ENCODE measurements at regions not wholly inside any gene's neighbourhood (a gene's known extent, or its start where the extent isn't known, plus 50 kb on each side); places are given as distances from the start of the nearest gene placed in this dataset.

DNA sequence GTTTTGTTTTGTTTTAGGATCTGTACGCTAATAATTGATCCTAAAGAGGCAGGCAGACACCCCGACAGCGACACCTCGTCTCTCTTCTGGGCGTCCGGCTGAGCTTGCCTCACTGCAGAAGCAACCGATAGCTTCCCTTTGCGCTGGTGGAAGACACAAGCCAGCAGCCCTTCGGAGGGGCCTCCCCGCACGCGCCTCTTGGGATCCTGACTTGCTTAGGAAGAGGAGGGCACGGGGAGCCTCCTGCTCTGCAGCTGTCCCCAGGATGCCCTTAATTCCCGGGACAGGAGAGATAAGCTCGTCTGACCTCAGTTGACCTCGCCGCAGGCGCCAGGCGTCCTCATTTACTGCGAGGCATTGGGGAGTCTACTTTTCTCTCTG, 94.0 kb downstream of the CD83 start (continued):
- TF ChIP-seq MEF2D (CRISPR knock-in tag; IDR thresholded peaks at IDR 0.05), result no peak
- TF ChIP-seq, protein P1, sequence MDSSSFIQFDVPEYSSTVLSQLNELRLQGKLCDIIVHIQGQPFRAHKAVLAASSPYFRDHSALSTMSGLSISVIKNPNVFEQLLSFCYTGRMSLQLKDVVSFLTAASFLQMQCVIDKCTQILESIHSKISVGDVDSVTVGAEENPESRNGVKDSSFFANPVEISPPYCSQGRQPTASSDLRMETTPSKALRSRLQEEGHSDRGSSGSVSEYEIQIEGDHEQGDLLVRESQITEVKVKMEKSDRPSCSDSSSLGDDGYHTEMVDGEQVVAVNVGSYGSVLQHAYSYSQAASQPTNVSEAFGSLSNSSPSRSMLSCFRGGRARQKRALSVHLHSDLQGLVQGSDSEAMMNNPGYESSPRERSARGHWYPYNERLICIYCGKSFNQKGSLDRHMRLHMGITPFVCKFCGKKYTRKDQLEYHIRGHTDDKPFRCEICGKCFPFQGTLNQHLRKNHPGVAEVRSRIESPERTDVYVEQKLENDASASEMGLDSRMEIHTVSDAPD (CRISPR knock-in tag; IDR thresholded peaks at IDR 0.05), result no peak
- TF ChIP-seq ZNF816 (CRISPR knock-in tag; IDR thresholded peaks at IDR 0.05; ENCODE audit: borderline replicate concordance), result 0 out of 2 replicates have a peak, but pooled peaks have one; percentile 1
- 0 out of 2 replicates have a peak, but pooled peaks have one; percentile 36 for TF ChIP-seq GFI1 (CRISPR knock-in tag; IDR thresholded peaks at IDR 0.05; ENCODE audit: borderline replicate concordance)
- TF ChIP-seq ZNF296 (CRISPR knock-in tag; conservative IDR thresholded peaks at IDR 0.05), result no peak
- TF ChIP-seq, protein P2, sequence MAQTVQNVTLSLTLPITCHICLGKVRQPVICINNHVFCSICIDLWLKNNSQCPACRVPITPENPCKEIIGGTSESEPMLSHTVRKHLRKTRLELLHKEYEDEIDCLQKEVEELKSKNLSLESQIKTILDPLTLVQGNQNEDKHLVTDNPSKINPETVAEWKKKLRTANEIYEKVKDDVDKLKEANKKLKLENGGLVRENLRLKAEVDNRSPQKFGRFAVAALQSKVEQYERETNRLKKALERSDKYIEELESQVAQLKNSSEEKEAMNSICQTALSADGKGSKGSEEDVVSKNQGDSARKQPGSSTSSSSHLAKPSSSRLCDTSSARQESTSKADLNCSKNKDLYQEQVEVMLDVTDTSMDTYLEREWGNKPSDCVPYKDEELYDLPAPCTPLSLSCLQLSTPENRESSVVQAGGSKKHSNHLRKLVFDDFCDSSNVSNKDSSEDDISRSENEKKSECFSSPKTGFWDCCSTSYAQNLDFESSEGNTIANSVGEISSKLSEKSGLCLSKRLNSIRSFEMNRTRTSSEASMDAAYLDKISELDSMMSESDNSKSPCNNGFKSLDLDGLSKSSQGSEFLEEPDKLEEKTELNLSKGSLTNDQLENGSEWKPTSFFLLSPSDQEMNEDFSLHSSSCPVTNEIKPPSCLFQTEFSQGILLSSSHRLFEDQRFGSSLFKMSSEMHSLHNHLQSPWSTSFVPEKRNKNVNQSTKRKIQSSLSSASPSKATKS (CRISPR knock-in tag; IDR thresholded peaks at IDR 0.05), result 0 out of 2 replicates have a peak, but pooled peaks have one; percentile 30
- TF ChIP-seq ZNF33A (CRISPR knock-in tag; IDR thresholded peaks at IDR 0.05; ENCODE audit: borderline replicate concordance), result no peak
- TF ChIP-seq, protein P3, sequence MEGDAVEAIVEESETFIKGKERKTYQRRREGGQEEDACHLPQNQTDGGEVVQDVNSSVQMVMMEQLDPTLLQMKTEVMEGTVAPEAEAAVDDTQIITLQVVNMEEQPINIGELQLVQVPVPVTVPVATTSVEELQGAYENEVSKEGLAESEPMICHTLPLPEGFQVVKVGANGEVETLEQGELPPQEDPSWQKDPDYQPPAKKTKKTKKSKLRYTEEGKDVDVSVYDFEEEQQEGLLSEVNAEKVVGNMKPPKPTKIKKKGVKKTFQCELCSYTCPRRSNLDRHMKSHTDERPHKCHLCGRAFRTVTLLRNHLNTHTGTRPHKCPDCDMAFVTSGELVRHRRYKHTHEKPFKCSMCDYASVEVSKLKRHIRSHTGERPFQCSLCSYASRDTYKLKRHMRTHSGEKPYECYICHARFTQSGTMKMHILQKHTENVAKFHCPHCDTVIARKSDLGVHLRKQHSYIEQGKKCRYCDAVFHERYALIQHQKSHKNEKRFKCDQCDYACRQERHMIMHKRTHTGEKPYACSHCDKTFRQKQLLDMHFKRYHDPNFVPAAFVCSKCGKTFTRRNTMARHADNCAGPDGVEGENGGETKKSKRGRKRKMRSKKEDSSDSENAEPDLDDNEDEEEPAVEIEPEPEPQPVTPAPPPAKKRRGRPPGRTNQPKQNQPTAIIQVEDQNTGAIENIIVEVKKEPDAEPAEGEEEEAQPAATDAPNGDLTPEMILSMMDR (CRISPR knock-in tag; IDR thresholded peaks at IDR 0.05), result no peak
- TF ChIP-seq, protein P4, sequence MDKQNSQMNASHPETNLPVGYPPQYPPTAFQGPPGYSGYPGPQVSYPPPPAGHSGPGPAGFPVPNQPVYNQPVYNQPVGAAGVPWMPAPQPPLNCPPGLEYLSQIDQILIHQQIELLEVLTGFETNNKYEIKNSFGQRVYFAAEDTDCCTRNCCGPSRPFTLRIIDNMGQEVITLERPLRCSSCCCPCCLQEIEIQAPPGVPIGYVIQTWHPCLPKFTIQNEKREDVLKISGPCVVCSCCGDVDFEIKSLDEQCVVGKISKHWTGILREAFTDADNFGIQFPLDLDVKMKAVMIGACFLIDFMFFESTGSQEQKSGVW (CRISPR knock-in tag; IDR thresholded peaks at IDR 0.05; ENCODE audit: borderline replicate concordance), result 0 out of 2 replicates have a peak, but pooled peaks have one; percentile 17
- peak; percentile 89; the same call in 1 of the 2 replicates for TF ChIP-seq ZNF598 (CRISPR knock-in tag; IDR thresholded peaks at IDR 0.05; ENCODE audit: borderline replicate concordance)
- TF ChIP-seq ZNF30 (CRISPR knock-in tag; IDR thresholded peaks at IDR 0.05), result 0 out of 2 replicates have a peak, but pooled peaks have one; percentile 45
- TF ChIP-seq, protein P5, sequence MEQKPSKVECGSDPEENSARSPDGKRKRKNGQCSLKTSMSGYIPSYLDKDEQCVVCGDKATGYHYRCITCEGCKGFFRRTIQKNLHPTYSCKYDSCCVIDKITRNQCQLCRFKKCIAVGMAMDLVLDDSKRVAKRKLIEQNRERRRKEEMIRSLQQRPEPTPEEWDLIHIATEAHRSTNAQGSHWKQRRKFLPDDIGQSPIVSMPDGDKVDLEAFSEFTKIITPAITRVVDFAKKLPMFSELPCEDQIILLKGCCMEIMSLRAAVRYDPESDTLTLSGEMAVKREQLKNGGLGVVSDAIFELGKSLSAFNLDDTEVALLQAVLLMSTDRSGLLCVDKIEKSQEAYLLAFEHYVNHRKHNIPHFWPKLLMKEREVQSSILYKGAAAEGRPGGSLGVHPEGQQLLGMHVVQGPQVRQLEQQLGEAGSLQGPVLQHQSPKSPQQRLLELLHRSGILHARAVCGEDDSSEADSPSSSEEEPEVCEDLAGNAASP (CRISPR knock-in tag; IDR thresholded peaks at IDR 0.05; ENCODE audit: borderline replicate concordance), result peak; percentile 90; the same call in 1 of the 2 replicates
- TF ChIP-seq PRMT3 (CRISPR knock-in tag; IDR thresholded peaks at IDR 0.05; ENCODE audit: borderline replicate concordance, low read depth), result no peak
- TF ChIP-seq ZNF496 (CRISPR knock-in tag; IDR thresholded peaks at IDR 0.05; ENCODE audit: insufficient replicate concordance), result no peak
- TF ChIP-seq NFIB (CRISPR knock-in tag; IDR thresholded peaks at IDR 0.05; ENCODE audit: borderline replicate concordance), result no peak
- TF ChIP-seq CREM (IDR thresholded peaks at IDR 0.05), result no peak
- no peak for TF ChIP-seq CREM (CRISPR knock-in tag; IDR thresholded peaks at IDR 0.05)
- TF ChIP-seq ARID2 (CRISPR knock-in tag; IDR thresholded peaks at IDR 0.05; ENCODE audit: borderline replicate concordance), result peak; percentile 47; the same call in 1 of the 2 replicates
- TF ChIP-seq ZFYVE20 (CRISPR knock-in tag; IDR thresholded peaks at IDR 0.05; ENCODE audit: borderline replicate concordance, low read depth), result no peak
- TF ChIP-seq CHD4 (IDR thresholded peaks at IDR 0.05; ENCODE audit: borderline replicate concordance, low read length), result no peak

Data from HepG2 (cell line).